ENCODE measurements at regions not wholly inside any gene's neighbourhood (a gene's known extent, or its start where the extent isn't known, plus 50 kb on each side); places are given as distances from the start of the nearest gene placed in this dataset.

- ChIA-PET CTCF (interaction anchor here (1.1 to 1.9 kb wide), 3 partner anchors 8 to 113 kb away, joined by 3 to 5 read pairs (median 5); no protein-coding TSS in a partner anchor), RAD21 (ENCODE audit: low non-redundant PET in 1 of 2, low total read pairs in 2 of 2, uncharacterized antibody in 2 of 2, unreplicated experiment in 2 of 2) (no interaction called here), POLR2A (no interaction called here)
- intact Hi-C loops (cut with micrococcal nuclease), result loop anchor here (10.0 kb wide), 1 partner anchor 158 kb away; no protein-coding TSS in a partner anchor
- Histone ChIP-seq H2AFZ (ENCODE audit: low read depth, low read length, poor library complexity, severe bottlenecking) (no peak overlapping the region), H4K20me1 (ENCODE audit: insufficient read depth) (no peaks in the 10 kb centered on the region), H3K27ac (ENCODE audit: low read depth, low read length) (no peak overlapping the region), H3K9me2 (ENCODE audit: insufficient read depth) (no peaks in the 10 kb centered on the region), H3K4me1 (ENCODE audit: control insufficient read depth in 1 of 2, insufficient read depth in 2 of 2, low read length in 2 of 2) (peaks cover 0 to 9% of the 10 kb centered on the region in 2 experiments; a peak in 2 of 4 replicates), H3K4me3 (replicated peaks in 1 of 2; ENCODE audit: low read depth in 1 of 2, low read length in 2 of 2) (no peak overlapping the region), H3K9me3 (ENCODE audit: control insufficient read depth in 1 of 2, insufficient read depth in 1 of 2, low read depth in 1 of 2, low read length in 2 of 2) (no peaks in the 10 kb centered on the region), H3K4me2 (ENCODE audit: low read length) (no peak overlapping the region), H3K9ac (ENCODE audit: low read length) (no peak overlapping the region), H3K36me3 (ENCODE audit: control insufficient read depth in 1 of 2, insufficient read depth in 2 of 2, low read length in 2 of 2) (no peaks in the 10 kb centered on the region), H3K79me2 (ENCODE audit: insufficient read depth, low read length) (no peaks in the 10 kb centered on the region), H3K27me3 (ENCODE audit: insufficient read depth, low read length) (no peaks in the 10 kb centered on the region)
- TF ChIP-seq ZFX (IDR thresholded peaks at IDR 0.05) (no peak), EZH2 (IDR thresholded peaks at IDR 0.05) (no peak), FOSL1 (IDR thresholded peaks at IDR 0.05; ENCODE audit: low read depth) (no peak), SP1 (IDR thresholded peaks at IDR 0.05; ENCODE audit: low read depth) (no peak), JUND (IDR thresholded peaks at IDR 0.05) (no peak), POLR2A (IDR thresholded peaks at IDR 0.05; ENCODE audit: borderline replicate concordance, extremely low read depth, insufficient read depth, insufficient read length) (no peak), SRF (IDR thresholded peaks at IDR 0.05; ENCODE audit: low read depth) (no peak), TCF7L2 (IDR thresholded peaks at IDR 0.05; ENCODE audit: borderline replicate concordance, extremely low read depth, insufficient read depth, insufficient read length) (no peak), SIN3A (IDR thresholded peaks at IDR 0.05; ENCODE audit: low read depth) (no peak), EGR1 (IDR thresholded peaks at IDR 0.05; ENCODE audit: low read depth) (no peak), CTCF (IDR thresholded peaks at IDR 0.05 in 2 of 3, conservative IDR thresholded peaks at IDR 0.05 in 1 of 3; ENCODE audit: borderline replicate concordance in 1 of 3, insufficient read depth in 1 of 3, low read depth in 2 of 3, low read length in 2 of 3) (no peak), RAD21 (IDR thresholded peaks at IDR 0.05; ENCODE audit: low read depth) (no peak), CBX3 (IDR thresholded peaks at IDR 0.05; ENCODE audit: low read depth) (no peak), POLR2AphosphoS5 (IDR thresholded peaks at IDR 0.05; ENCODE audit: low read depth, low read length) (no peak), CEBPB (IDR thresholded peaks at IDR 0.05; ENCODE audit: low read depth) (no peak), ELF1 (IDR thresholded peaks at IDR 0.05; ENCODE audit: borderline replicate concordance, low read depth) (no peak), MAX (IDR thresholded peaks at IDR 0.05) (no peak), EZH2phosphoT487 (IDR thresholded peaks at IDR 0.05; ENCODE audit: borderline replicate concordance) (no peak)
- TF ChIP-seq, protein P1, sequence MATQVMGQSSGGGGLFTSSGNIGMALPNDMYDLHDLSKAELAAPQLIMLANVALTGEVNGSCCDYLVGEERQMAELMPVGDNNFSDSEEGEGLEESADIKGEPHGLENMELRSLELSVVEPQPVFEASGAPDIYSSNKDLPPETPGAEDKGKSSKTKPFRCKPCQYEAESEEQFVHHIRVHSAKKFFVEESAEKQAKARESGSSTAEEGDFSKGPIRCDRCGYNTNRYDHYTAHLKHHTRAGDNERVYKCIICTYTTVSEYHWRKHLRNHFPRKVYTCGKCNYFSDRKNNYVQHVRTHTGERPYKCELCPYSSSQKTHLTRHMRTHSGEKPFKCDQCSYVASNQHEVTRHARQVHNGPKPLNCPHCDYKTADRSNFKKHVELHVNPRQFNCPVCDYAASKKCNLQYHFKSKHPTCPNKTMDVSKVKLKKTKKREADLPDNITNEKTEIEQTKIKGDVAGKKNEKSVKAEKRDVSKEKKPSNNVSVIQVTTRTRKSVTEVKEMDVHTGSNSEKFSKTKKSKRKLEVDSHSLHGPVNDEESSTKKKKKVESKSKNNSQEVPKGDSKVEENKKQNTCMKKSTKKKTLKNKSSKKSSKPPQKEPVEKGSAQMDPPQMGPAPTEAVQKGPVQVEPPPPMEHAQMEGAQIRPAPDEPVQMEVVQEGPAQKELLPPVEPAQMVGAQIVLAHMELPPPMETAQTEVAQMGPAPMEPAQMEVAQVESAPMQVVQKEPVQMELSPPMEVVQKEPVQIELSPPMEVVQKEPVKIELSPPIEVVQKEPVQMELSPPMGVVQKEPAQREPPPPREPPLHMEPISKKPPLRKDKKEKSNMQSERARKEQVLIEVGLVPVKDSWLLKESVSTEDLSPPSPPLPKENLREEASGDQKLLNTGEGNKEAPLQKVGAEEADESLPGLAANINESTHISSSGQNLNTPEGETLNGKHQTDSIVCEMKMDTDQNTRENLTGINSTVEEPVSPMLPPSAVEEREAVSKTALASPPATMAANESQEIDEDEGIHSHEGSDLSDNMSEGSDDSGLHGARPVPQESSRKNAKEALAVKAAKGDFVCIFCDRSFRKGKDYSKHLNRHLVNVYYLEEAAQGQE (IDR thresholded peaks at IDR 0.05; ENCODE audit: low read depth), result no peak
- no TSS peak for BruUV-seq (replicated peaks)
- DNase-seq (ENCODE audit: low read depth, low spot score) (no peak), ATAC-seq (no peak)
These were observed 112.6 kb upstream of the TMCC3 start for GRCh38 chr12:94762943-94763342.

Data from HCT116 (cell line).